Neural cell (in vitro differentiated cells): ENCODE measurements at regions not wholly inside any gene's neighbourhood (a gene's known extent, or its start where the extent isn't known, plus 50 kb on each side); places are given as distances from the start of the nearest gene placed in this dataset.

ENCODE experiments used
- EP300 ChIP-seq: fragments of 450-650 bp; conservative IDR thresholded peaks from 2 replicates; pipeline ENCODE4 v1.6.1; 2014; ENCODE audit warnings: antibody characterized with exemption, mild to moderate bottlenecking, moderate library complexity; ENCODE audit not compliant: poor library complexity, severe bottlenecking
- EZH2 ChIP-seq: fragments of 200-600, 300-800 bp; shearing (Covaris generic), sonication (generic); IDR thresholded peaks from 2 replicates; pipeline ENCODE4 v1.6.1; 2014; ENCODE audit warnings: antibody characterized with exemption, low read length, borderline replicate concordance, mild to moderate bottlenecking; ENCODE audit not compliant: insufficient read depth, poor library complexity, severe bottlenecking
- MXI1 ChIP-seq: fragments of 450-650 bp; conservative IDR thresholded peaks from 2 replicates; pipeline ENCODE4 v1.6.1; 2014; ENCODE audit warnings: antibody characterized with exemption, mild to moderate bottlenecking; ENCODE audit not compliant: poor library complexity, severe bottlenecking
- POLR2AphosphoS5 ChIP-seq: IDR thresholded peaks from 2 replicates; pipeline ENCODE4 v1.6.1; 2012
- RAD21 ChIP-seq: fragments of 450-650 bp; conservative IDR thresholded peaks from 2 replicates; pipeline ENCODE4 v1.6.1; 2014; ENCODE audit warnings: antibody characterized with exemption, mild to moderate bottlenecking, moderate library complexity
- TF ChIP-seq, protein P1 (sequence below): fragments of 450-650 bp; IDR thresholded peaks from 2 replicates; pipeline ENCODE4 v1.5.1; 2014; ENCODE audit warnings: antibody characterized with exemption, mild to moderate bottlenecking, moderate library complexity; ENCODE audit not compliant: poor library complexity, severe bottlenecking
- TF ChIP-seq, protein P2 (sequence below): IDR thresholded peaks from 2 replicates; pipeline ENCODE4 v1.6.1; 2012; ENCODE audit warnings: borderline replicate concordance

DNA sequence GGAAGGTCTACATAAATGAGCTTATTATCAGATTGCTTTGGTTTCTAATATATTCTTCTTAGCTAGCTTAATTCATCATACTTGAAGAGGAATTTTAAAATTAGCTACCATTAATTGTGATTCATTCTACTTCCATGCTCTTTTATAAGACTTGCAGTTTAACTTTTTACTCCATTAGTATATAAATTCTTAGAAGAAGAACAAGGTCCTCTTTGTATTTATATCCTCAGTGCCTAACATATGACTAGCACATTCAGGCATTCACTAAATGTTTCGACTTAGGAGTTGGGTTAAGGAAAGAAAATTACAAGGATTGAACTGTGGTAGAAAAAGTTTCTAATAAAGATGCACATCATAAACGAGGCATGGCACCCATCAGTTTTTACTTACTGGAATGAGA, 1135.5 kb downstream of the JRKL start:
- TF ChIP-seq, protein P1, sequence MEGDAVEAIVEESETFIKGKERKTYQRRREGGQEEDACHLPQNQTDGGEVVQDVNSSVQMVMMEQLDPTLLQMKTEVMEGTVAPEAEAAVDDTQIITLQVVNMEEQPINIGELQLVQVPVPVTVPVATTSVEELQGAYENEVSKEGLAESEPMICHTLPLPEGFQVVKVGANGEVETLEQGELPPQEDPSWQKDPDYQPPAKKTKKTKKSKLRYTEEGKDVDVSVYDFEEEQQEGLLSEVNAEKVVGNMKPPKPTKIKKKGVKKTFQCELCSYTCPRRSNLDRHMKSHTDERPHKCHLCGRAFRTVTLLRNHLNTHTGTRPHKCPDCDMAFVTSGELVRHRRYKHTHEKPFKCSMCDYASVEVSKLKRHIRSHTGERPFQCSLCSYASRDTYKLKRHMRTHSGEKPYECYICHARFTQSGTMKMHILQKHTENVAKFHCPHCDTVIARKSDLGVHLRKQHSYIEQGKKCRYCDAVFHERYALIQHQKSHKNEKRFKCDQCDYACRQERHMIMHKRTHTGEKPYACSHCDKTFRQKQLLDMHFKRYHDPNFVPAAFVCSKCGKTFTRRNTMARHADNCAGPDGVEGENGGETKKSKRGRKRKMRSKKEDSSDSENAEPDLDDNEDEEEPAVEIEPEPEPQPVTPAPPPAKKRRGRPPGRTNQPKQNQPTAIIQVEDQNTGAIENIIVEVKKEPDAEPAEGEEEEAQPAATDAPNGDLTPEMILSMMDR: no peak
- TF ChIP-seq EZH2 (no peak), MXI1 (no peak), RAD21 (no peak), POLR2AphosphoS5 (no peak), EP300 (no peak)
- TF ChIP-seq, protein P2, sequence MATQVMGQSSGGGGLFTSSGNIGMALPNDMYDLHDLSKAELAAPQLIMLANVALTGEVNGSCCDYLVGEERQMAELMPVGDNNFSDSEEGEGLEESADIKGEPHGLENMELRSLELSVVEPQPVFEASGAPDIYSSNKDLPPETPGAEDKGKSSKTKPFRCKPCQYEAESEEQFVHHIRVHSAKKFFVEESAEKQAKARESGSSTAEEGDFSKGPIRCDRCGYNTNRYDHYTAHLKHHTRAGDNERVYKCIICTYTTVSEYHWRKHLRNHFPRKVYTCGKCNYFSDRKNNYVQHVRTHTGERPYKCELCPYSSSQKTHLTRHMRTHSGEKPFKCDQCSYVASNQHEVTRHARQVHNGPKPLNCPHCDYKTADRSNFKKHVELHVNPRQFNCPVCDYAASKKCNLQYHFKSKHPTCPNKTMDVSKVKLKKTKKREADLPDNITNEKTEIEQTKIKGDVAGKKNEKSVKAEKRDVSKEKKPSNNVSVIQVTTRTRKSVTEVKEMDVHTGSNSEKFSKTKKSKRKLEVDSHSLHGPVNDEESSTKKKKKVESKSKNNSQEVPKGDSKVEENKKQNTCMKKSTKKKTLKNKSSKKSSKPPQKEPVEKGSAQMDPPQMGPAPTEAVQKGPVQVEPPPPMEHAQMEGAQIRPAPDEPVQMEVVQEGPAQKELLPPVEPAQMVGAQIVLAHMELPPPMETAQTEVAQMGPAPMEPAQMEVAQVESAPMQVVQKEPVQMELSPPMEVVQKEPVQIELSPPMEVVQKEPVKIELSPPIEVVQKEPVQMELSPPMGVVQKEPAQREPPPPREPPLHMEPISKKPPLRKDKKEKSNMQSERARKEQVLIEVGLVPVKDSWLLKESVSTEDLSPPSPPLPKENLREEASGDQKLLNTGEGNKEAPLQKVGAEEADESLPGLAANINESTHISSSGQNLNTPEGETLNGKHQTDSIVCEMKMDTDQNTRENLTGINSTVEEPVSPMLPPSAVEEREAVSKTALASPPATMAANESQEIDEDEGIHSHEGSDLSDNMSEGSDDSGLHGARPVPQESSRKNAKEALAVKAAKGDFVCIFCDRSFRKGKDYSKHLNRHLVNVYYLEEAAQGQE: no peak
